ENCODE measurements at regions not wholly inside any gene's neighbourhood (a gene's known extent, or its start where the extent isn't known, plus 50 kb on each side); places are given as distances from the start of the nearest gene placed in this dataset.
"Not testable (repeated sequence)": the region's sequence is repeated elsewhere in the genome, so short reads cannot be mapped to it uniquely, and the experiment has no call there.

DNA sequence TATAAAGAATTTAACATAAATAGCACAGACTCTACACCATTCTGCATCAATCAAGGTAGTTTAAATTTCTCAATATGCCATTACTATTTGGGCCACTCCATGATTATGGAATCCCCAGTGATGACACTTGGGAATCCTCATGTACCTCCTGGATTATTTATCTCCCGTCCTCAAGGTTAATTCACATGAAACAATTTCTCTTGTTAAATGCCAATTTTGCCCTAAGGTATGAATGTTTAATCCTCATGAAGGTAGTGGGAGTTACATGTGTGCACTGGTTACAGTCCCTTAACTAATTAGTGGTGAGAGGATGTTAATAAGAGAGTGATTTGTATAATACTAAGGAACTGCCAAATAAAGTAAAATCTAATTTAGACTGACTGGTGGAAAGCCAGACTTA, 372.3 kb upstream of the MDFIC2 start:
- TF ChIP-seq, protein P1, sequence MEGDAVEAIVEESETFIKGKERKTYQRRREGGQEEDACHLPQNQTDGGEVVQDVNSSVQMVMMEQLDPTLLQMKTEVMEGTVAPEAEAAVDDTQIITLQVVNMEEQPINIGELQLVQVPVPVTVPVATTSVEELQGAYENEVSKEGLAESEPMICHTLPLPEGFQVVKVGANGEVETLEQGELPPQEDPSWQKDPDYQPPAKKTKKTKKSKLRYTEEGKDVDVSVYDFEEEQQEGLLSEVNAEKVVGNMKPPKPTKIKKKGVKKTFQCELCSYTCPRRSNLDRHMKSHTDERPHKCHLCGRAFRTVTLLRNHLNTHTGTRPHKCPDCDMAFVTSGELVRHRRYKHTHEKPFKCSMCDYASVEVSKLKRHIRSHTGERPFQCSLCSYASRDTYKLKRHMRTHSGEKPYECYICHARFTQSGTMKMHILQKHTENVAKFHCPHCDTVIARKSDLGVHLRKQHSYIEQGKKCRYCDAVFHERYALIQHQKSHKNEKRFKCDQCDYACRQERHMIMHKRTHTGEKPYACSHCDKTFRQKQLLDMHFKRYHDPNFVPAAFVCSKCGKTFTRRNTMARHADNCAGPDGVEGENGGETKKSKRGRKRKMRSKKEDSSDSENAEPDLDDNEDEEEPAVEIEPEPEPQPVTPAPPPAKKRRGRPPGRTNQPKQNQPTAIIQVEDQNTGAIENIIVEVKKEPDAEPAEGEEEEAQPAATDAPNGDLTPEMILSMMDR (conservative IDR thresholded peaks at IDR 0.05; ENCODE audit: control insufficient read depth, insufficient read depth, low read depth, low read length): no peak
- H3K4me3 ChIP-seq (ENCODE audit: control insufficient read depth, low read depth, low read length): no peak overlapping the region
- no peak for DNase-seq (ENCODE audit: low read depth)

DNA sequence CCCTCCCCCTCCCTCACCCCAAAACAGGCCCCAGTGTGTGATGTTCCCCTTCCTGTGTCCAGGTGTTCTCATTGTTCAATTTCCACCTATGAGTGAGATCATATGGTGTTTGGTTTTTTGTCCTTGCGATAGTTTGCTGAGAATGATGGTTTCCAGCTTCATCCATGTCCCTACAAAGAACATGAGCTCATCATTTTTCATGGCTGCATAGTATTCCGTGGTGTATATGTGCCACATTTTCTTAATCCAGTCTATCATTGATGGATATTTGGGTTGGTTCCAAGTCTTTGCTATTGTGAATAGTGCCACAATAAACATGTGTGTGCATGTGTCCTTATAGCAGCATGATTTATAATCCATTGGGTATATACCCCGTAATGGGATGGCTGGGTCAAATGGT, 363.4 kb upstream of the MDFIC2 start:
- not testable (repeated sequence) for DNase-seq (ENCODE audit: low read depth); H3K4me3 ChIP-seq (ENCODE audit: control insufficient read depth, low read depth, low read length)

DNA sequence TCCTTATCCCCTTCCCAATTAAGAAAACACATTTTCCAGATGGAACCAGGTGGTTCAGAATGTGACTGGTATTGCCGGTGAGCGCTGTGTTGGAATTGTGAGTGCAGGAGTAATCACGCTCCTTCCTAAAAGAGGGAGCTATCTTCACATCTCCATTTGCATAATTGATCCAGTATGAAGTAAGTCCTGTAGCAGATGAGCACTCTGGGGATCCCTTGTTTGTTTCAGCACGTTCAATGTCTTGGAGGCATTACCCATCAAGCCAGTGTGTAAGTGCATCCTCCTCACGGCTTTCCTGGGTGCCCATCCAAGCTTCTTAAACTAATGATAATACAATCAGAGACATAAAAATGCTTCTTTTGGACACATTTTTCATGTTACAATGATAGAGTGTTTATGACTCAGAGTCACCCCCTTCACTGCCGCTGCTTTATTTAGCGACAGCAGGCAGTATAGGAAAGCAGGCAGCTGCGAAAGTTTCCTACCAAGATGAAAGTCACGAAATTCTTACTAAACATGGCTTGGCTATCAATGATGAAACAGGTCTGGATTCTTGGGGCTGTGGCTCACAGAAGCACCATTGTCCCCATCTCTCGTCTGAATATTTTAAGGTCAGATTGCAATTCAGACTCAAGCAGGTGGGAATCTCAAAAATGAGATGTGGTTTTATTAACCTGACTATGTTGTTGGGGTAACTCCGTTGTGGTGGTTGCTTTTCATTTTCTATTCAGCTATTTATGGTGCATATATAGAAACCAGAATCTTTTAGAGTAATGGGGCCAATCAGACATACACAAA, 346.3 kb upstream of the MDFIC2 start:
- TF ChIP-seq, protein P1 (conservative IDR thresholded peaks at IDR 0.05; ENCODE audit: control insufficient read depth, insufficient read depth, low read depth, low read length): no peak
- no peak for DNase-seq (ENCODE audit: low read depth)
- H3K4me3 ChIP-seq (ENCODE audit: control insufficient read depth, low read depth, low read length): no peak overlapping the region

GRCh38 chr3:70657454-70657853, 345.0 kb upstream of the MDFIC2 start:
- H3K4me3 ChIP-seq (ENCODE audit: control insufficient read depth, low read depth, low read length): no peak overlapping the region
- TF ChIP-seq, protein P1 (conservative IDR thresholded peaks at IDR 0.05; ENCODE audit: control insufficient read depth, insufficient read depth, low read depth, low read length): no peak
- no peak for DNase-seq (ENCODE audit: low read depth)

DNA sequence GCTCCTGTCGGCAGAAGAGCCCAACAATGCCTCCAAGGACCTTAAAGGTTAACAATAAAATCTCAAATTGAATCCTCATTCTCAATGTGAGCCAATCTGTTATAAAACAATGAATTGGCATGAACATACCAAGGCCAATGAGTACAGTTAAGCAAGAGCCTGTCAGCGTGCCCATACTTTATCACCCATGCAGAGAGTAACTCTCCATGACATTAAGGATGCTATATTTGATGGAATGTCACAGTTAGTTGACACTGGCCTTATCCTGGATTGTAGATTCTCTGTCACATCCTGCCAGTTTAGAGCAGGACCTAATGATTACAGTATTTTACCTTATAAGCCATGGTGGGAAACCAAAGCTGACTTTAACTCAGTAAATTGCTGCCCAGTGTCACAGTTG, 335.4 kb upstream of the MDFIC2 start:
- TF ChIP-seq, protein P1 (conservative IDR thresholded peaks at IDR 0.05; ENCODE audit: control insufficient read depth, insufficient read depth, low read depth, low read length): no peak
- no peak overlapping the region for H3K4me3 ChIP-seq (ENCODE audit: control insufficient read depth, low read depth, low read length)
- DNase-seq (ENCODE audit: low read depth): no peak

DNA sequence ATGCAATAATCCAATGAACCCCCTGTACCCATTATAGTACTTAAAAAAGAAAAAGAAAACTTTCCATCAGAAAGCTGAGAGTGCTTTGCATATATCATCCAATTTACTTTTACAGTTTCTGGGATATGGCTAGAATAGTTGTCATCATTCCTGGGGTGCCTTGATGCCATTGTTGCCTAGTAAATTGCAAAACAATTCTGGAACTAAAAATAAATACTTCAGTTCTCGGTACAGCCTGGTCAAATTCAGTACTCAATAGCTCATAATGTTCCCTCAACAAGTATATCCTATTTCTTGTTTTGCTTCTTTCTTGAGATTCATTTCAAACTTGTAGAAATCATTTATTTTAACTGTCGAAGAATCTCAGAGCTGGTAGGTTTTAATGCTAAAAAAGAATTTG, 334.7 kb upstream of the MDFIC2 start:
- TF ChIP-seq, protein P1 (conservative IDR thresholded peaks at IDR 0.05; ENCODE audit: control insufficient read depth, insufficient read depth, low read depth, low read length): no peak
- H3K4me3 ChIP-seq (ENCODE audit: control insufficient read depth, low read depth, low read length): no peak overlapping the region

GRCh38 chr3:70646635-70647034, 334.2 kb upstream of the MDFIC2 start:
- DNase-seq (ENCODE audit: low read depth): no peak
- no peak overlapping the region for H3K4me3 ChIP-seq (ENCODE audit: control insufficient read depth, low read depth, low read length)
- TF ChIP-seq, protein P1 (conservative IDR thresholded peaks at IDR 0.05; ENCODE audit: control insufficient read depth, insufficient read depth, low read depth, low read length): no peak

More for the DNA sequence above, 334.7 kb upstream of the MDFIC2 start:
- no peak for DNase-seq (ENCODE audit: low read depth)

All from fibroblast of mammary gland (primary cell).